ENCODE measurements at regions not wholly inside any gene's neighbourhood (a gene's known extent, or its start where the extent isn't known, plus 50 kb on each side); places are given as distances from the start of the nearest gene placed in this dataset.
"Not testable (repeated sequence)": the region's sequence is repeated elsewhere in the genome, so short reads cannot be mapped to it uniquely, and the experiment has no call there.

DNA sequence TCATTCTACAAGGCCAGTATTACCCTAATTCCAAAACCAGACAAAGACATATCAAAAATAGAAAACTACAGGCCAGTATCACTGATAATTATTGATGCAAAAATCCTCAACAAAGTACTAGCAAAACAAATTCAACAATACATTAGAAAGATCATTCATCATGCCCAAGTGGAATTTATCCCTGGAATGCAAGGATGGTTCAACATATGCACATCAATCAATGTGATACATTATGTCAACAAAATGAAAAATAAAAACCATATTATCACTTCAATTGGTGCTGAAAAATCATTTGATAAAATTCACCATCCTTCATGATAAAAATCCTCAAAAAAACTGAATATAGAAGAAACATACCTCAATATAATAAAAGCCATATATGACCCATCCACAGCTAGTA is 115.2 kb upstream of the SLC27A6 start:
- TF ChIP-seq MYC (IDR thresholded peaks at IDR 0.05; ENCODE audit: low read depth, low read length) (no peak), POLR2A (IDR thresholded peaks at IDR 0.05; ENCODE audit: extremely low read depth, insufficient read length) (no peak)
- TF ChIP-seq, protein P1, sequence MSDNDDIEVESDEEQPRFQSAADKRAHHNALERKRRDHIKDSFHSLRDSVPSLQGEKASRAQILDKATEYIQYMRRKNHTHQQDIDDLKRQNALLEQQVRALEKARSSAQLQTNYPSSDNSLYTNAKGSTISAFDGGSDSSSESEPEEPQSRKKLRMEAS (IDR thresholded peaks at IDR 0.05; ENCODE audit: low read depth, low read length), result no peak
- TF ChIP-seq, protein P2, sequence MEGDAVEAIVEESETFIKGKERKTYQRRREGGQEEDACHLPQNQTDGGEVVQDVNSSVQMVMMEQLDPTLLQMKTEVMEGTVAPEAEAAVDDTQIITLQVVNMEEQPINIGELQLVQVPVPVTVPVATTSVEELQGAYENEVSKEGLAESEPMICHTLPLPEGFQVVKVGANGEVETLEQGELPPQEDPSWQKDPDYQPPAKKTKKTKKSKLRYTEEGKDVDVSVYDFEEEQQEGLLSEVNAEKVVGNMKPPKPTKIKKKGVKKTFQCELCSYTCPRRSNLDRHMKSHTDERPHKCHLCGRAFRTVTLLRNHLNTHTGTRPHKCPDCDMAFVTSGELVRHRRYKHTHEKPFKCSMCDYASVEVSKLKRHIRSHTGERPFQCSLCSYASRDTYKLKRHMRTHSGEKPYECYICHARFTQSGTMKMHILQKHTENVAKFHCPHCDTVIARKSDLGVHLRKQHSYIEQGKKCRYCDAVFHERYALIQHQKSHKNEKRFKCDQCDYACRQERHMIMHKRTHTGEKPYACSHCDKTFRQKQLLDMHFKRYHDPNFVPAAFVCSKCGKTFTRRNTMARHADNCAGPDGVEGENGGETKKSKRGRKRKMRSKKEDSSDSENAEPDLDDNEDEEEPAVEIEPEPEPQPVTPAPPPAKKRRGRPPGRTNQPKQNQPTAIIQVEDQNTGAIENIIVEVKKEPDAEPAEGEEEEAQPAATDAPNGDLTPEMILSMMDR (IDR thresholded peaks at IDR 0.05; ENCODE audit: low read depth, low read length), result no peak
- H3K4me3 ChIP-seq (ENCODE audit: low read depth, low read length), result no peak overlapping the region
- no peak for DNase-seq (ENCODE audit: low read depth)

DNA sequence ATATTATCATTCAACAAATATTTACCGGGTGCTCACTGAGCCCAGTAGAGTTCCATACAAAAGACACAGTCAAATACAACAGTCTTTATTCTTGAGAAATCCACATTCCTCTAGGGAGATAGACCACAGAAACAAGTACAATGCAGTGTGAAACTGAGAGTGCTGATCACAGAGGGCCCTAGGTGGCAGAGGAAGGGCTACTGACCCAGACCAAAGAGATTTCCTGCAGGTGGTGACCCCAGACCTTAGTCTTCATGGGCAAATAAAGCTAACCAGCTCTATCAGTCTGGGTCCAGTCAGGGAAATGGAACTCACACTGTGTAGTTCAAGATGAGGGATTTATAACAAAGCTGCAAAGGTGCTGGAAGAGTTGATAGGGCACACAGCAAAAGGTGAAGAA is 110.4 kb upstream of the SLC27A6 start:
- DNase-seq (ENCODE audit: low read depth), result no peak
- H3K4me3 ChIP-seq (ENCODE audit: low read depth, low read length), result no peak overlapping the region
- no peak for TF ChIP-seq MYC (IDR thresholded peaks at IDR 0.05; ENCODE audit: low read depth, low read length)

DNA sequence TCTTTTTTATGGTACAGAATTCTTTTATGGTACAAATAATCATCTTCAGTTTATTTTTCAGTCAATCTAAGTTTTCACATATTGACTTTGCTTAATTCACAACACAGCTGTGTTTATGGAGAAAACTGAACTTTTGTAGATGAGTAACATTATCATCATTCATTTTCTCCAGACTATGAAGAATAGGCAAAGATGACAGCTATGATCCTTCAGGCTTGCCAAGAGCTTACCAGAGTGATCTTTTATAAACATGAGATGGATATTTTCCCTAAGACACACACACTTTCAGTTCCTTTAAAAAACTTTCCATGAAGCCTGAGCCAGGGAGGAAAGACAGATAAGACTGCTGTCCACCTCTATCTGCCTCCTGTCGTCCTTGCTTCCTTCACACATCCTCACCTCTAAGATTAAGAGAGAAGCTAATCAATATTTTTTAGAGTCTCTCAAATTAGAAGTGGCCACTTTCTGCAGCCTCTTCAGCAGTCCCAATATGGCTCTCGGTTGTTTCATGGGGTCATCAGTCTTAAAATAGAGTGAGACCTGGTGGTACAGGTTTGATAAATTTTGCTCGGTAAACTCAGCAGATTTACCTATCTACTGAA is 108.1 kb upstream of the SLC27A6 start:
- TF ChIP-seq, protein P1 (IDR thresholded peaks at IDR 0.05; ENCODE audit: low read depth, low read length), result no peak
- TF ChIP-seq MYC (IDR thresholded peaks at IDR 0.05; ENCODE audit: low read depth, low read length), result no peak
- TF ChIP-seq POLR2A (IDR thresholded peaks at IDR 0.05; ENCODE audit: extremely low read depth, insufficient read length), result no peak
- TF ChIP-seq, protein P2 (IDR thresholded peaks at IDR 0.05; ENCODE audit: low read depth, low read length), result no peak
- DNase-seq (ENCODE audit: low read depth), result no peak
- H3K4me3 ChIP-seq (ENCODE audit: low read depth, low read length), result no peak overlapping the region

DNA sequence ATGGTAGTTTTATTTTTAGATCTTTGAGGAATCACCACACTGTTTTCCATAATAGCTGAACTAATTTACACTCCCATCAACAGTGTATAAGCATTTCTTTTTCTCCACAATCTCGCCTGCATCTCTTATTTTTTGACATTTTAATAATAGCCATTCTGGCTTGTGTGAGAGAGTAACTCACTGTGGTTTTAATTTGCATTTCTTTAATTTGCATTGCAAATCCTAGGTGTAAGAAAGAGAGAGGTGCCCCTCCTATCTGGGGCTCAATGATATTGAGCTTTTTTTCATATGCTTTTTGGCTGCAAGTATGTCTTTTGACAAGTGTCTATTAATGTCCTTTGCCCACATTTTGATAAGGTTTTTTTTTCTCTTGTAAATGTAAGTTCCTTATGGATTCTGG is 106.3 kb upstream of the SLC27A6 start:
- no peak for TF ChIP-seq MYC (IDR thresholded peaks at IDR 0.05; ENCODE audit: low read depth, low read length)
- no peak for TF ChIP-seq POLR2A (IDR thresholded peaks at IDR 0.05; ENCODE audit: extremely low read depth, insufficient read length)
- TF ChIP-seq, protein P2 (IDR thresholded peaks at IDR 0.05; ENCODE audit: low read depth, low read length), result no peak
- TF ChIP-seq, protein P1 (IDR thresholded peaks at IDR 0.05; ENCODE audit: low read depth, low read length), result no peak
- no peak for DNase-seq (ENCODE audit: low read depth)
- H3K4me3 ChIP-seq (ENCODE audit: low read depth, low read length), result no peak overlapping the region

DNA sequence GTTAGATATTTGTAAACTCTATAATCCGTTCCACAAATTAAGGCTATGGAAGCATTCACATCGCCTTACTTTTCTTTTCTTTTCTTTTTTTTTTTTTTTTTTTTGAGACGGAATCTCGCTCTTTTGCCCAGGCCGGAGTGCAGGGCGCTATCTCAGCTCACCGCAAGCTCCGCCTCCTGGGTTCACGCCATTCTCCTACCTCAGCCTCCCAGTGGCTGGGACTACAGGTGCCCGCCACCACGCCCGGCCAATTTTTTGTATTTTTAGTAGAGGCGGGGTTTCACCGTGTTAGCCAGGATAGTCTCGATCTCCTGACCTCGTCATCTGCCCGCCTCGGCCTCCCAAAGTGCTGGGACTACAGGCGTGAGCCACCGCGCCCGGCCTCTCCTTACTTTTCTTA is 104.1 kb upstream of the SLC27A6 start:
- not testable (repeated sequence) for DNase-seq (ENCODE audit: low read depth); H3K4me3 ChIP-seq (ENCODE audit: low read depth, low read length)

DNA sequence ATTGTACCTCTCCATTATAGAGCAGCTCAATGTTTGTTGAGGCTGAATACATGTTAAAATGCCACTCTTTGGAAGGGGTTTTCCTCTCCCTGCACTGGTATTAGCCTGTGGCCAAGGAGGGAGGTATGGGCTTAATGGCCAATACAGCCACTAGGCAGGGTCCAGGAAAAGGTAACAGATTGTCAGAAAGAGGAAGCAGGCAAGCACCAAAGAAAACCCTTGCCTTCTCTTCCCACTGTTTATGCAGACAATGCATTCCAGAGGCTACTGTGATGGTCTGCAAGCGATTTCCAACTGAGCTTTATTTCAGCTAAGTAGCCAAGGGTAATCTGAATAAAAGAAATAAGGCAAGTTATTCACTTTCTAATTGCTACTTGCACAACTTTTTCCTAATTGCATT is 95.3 kb upstream of the SLC27A6 start:
- no peak for TF ChIP-seq MYC (IDR thresholded peaks at IDR 0.05; ENCODE audit: low read depth, low read length)
- TF ChIP-seq POLR2A (IDR thresholded peaks at IDR 0.05; ENCODE audit: extremely low read depth, insufficient read length), result no peak
- TF ChIP-seq, protein P2 (IDR thresholded peaks at IDR 0.05; ENCODE audit: low read depth, low read length), result no peak
- TF ChIP-seq, protein P1 (IDR thresholded peaks at IDR 0.05; ENCODE audit: low read depth, low read length), result no peak
- no peak overlapping the region for H3K4me3 ChIP-seq (ENCODE audit: low read depth, low read length)
- no peak for DNase-seq (ENCODE audit: low read depth)

DNA sequence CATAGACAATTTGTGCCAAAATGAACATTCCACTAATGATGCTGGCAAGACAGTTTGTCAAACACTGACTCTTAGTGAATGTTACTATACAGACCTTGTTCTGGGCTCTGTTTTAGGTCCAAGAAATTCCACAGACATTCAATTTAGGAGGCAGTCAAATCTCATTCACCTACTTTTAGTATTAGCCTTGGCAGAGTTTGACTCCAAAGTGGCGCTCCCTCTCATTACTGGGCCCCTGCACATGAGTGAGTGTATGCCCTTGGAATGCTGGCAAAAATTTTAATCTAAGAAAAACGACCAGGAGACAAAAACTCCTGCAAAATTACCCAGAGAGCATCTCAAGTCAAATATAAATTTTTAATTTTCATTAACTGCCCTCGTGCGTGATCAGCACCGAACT is 94.9 kb upstream of the SLC27A6 start:
- H3K4me3 ChIP-seq (ENCODE audit: low read depth, low read length), result no peak overlapping the region
- TF ChIP-seq MYC (IDR thresholded peaks at IDR 0.05; ENCODE audit: low read depth, low read length) (no peak), POLR2A (IDR thresholded peaks at IDR 0.05; ENCODE audit: extremely low read depth, insufficient read length) (no peak)
- no peak for DNase-seq (ENCODE audit: low read depth)
